ENCODE measurements at regions not wholly inside any gene's neighbourhood (a gene's known extent, or its start where the extent isn't known, plus 50 kb on each side); places are given as distances from the start of the nearest gene placed in this dataset.
"Not testable (repeated sequence)": the region's sequence is repeated elsewhere in the genome, so short reads cannot be mapped to it uniquely, and the experiment has no call there.

DNA sequence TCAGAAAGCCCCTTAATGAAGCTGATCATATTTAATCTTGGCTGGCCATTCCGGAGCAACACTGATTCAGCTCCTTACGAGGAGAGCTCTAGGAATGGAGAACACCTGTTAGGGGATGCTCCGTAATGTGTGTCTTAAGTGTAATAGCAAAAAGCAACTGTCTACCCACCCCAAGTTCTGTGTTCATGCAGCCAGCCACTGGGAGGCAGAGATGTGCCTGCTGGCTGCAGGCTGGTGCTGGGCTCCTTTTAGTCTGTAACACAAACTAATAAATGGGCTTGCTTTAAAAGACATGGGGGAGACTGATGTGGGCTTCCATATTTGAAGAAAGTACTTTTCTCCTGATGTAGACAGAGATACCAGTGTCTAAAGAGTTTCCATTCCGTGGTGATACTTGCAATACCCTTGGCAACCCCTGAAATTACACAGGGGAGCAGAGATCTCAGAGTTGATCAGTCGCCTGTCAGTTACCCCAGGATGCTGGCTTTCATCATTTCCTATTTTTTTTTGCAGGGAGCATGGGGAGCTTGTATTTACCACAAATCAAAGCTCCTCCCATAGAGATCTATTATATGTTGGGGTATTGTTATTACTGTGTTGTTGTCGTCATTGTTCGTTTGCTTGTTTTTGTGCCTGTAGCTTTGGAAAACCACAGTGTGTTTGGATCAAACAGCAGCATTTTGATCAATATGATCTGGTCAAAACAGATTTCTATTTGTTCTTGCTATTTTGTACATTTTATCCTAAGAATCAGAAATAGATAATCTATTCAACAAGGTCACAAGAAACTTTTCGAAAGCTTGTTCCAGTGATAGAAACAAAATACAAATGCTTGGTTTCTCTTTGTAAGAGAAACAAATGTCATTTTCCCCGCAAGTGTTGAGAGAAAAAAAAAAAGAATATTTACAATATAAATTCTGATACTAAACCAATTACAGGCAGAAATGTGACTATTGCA, 65.8 kb downstream of the MTX3 start:
- H3K4me1 Mint-ChIP-seq, result no peaks in the 10 kb centered on the region
- H3K4me3 Mint-ChIP-seq, result no peak overlapping the region
- peaks cover 4 to 14% of the 10 kb centered on the region in 2 donors for H3K27me3 Mint-ChIP-seq
- DNase-seq (no peak), ATAC-seq (replicated peaks) (no peak)
- H3K36me3 Mint-ChIP-seq, result no peaks in the 10 kb centered on the region
- no peak overlapping the region for H3K27ac Mint-ChIP-seq
- H3K9me3 Mint-ChIP-seq, result peaks cover 9 to 11% of the 10 kb centered on the region in 2 donors

DNA sequence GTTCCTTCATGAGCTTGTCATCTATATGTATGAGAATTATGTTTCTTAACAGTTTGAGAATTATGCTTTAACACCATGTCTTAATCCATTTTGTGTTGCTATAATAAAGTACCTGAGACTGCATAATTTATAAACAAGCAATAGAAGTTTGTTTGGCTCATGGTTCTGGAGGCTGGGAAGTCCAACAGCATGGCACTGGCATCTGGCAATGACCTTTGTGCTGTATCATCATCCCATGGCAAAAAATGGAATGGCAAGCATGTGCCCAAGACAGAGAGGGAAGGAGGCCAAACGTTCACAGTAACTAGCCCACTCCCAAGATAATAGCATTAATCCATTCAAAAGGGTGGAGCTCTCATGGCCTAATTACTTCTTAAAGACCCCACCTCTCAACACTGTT, 67.6 kb downstream of the MTX3 start:
- Mint-ChIP-seq H3K9me3 (peaks cover 13 to 15% of the 10 kb centered on the region in 2 donors), H3K27ac (no peak overlapping the region), H3K27me3 (peaks cover 4 to 14% of the 10 kb centered on the region in 2 donors), H3K4me3 (no peak overlapping the region), H3K36me3 (no peaks in the 10 kb centered on the region), H3K4me1 (no peaks in the 10 kb centered on the region)
- ATAC-seq (replicated peaks) (no peak), DNase-seq (no peak)

DNA sequence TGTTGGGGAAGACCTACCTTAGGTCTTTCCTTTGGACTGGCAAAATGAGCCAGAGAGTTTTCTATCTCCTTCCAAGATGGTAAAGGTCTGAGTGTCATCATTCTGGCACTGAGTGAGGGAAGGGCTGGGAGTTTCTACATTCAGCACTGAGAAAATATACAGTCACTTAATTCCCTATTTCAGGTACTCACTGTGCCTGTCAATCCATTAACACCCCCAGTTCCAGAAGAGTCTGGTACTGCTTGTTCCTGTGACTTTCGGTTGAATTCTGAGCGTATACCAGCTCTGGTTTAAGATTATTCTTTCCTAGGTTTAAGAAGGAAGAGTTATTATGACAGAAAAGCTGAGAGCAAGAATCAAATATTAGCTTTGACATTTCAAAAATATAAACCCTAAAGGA, 68.4 kb downstream of the MTX3 start:
- no peak for ATAC-seq (replicated peaks)
- no peak overlapping the region for H3K4me3 Mint-ChIP-seq
- no peak for DNase-seq
- H3K4me1 Mint-ChIP-seq, result no peaks in the 10 kb centered on the region
- H3K27ac Mint-ChIP-seq, result no peak overlapping the region
- peaks cover 4 to 14% of the 10 kb centered on the region in 2 donors for H3K27me3 Mint-ChIP-seq
- peaks cover 17 to 18% of the 10 kb centered on the region in 2 donors for H3K9me3 Mint-ChIP-seq
- H3K36me3 Mint-ChIP-seq, result peaks cover 0 to 2% of the 10 kb centered on the region in 2 donors

DNA sequence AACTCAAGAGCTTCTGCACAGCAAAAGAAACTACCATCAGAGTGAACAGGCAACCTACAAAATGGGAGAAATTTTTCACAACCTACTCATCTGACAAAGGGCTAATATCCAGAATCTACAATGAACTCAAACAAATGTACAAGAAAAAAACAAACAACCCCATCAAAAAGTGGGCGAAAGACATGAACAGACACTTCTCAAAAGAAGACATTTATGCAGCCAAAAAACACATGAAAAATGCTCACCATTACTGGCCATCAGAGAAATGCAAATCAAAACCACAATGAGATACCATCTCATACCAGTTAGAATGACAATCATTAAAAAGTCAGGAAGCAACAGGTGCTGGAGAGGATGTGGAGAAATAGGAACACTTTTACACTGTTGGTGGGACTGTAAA, 83.6 kb downstream of the MTX3 start:
- not testable (repeated sequence) for H3K27ac Mint-ChIP-seq; H3K4me1 Mint-ChIP-seq; H3K4me3 Mint-ChIP-seq; DNase-seq; H3K36me3 Mint-ChIP-seq; H3K27me3 Mint-ChIP-seq; H3K9me3 Mint-ChIP-seq; ATAC-seq (replicated peaks)

DNA sequence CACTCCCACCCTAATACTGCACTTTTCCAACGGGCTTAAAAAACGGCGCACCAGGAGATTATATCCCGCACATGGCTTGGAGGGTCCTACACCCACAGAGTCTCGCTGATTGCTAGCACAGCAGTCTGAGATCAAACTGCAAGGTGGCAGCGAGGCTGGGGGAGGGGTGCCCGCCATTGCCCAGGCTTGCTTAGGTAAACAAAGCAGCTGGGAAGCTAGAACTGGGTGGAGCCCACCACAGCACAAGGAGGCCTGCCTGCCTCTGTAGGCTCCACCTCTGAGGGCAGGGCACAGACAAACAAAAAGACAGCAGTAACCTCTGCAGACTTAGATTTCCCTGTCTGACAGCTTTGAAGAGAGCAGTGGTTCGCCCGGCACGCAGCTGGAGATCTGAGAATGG, 88.5 kb downstream of the MTX3 start:
- H3K36me3 Mint-ChIP-seq; DNase-seq; H3K27ac Mint-ChIP-seq; H3K4me1 Mint-ChIP-seq; H3K4me3 Mint-ChIP-seq; ATAC-seq (replicated peaks): not testable (repeated sequence)
- Mint-ChIP-seq H3K9me3 (peaks cover 0 to 10% of the 10 kb centered on the region in 2 donors), H3K27me3 (peaks cover 10 to 15% of the 10 kb centered on the region in 2 donors)

DNA sequence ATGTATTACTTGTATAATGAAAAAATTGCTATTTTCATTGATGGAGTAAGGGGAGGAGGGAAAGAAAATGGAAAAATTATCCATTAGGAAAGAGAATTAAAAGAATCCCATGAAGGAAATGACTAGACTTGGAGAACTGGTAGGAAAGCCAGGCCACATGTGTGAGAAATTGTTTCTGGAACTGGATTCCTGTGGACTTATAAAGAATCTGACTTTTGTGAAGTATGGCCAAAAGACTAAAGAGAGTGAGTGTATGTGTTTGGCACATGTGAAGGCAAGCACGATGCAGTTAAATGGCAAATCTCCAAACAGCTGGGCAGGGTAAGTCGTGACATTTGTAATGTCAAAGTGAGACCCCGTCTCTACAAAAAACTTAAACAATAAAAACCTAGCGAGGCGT, 89.4 kb downstream of the MTX3 start:
- ATAC-seq (replicated peaks), result no peak

DNA sequence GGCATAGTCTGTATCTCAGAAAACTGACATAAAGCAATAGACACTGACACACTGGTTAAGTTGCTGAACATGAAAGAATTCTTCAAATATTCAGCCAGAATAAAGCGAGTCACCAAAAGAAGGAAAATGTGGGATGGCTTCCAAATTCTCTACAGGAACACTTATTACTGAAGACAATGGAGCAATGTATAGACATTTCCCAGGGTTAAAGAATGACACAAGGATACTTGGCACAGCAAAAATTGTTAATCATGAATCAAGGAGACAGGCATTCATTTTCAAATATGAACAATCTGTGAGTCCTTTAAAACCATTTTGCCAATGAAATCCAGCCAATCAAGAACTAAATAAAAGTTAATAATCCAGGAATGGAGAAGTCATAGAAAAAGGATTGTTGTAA, 92.5 kb downstream of the MTX3 start:
- H3K27ac Mint-ChIP-seq, result no peak overlapping the region
- no peaks in the 10 kb centered on the region for H3K4me1 Mint-ChIP-seq
- peaks cover 21 to 32% of the 10 kb centered on the region in 2 donors for H3K27me3 Mint-ChIP-seq
- peaks cover 0 to 8% of the 10 kb centered on the region in 2 donors for H3K9me3 Mint-ChIP-seq
- no peaks in the 10 kb centered on the region for H3K36me3 Mint-ChIP-seq
- no peak for DNase-seq
- H3K4me3 Mint-ChIP-seq, result no peak overlapping the region
- ATAC-seq (replicated peaks), result no peak

More for the DNA sequence above, 89.4 kb downstream of the MTX3 start:
- peaks cover 0 to 10% of the 10 kb centered on the region in 2 donors for H3K9me3 Mint-ChIP-seq
- no peaks in the 10 kb centered on the region for H3K36me3 Mint-ChIP-seq
- H3K4me1 Mint-ChIP-seq, result no peaks in the 10 kb centered on the region
- no peak for DNase-seq
- H3K4me3 Mint-ChIP-seq, result no peak overlapping the region
- H3K27ac Mint-ChIP-seq, result no peak overlapping the region
- peaks cover 14 to 21% of the 10 kb centered on the region in 2 donors for H3K27me3 Mint-ChIP-seq

DNA sequence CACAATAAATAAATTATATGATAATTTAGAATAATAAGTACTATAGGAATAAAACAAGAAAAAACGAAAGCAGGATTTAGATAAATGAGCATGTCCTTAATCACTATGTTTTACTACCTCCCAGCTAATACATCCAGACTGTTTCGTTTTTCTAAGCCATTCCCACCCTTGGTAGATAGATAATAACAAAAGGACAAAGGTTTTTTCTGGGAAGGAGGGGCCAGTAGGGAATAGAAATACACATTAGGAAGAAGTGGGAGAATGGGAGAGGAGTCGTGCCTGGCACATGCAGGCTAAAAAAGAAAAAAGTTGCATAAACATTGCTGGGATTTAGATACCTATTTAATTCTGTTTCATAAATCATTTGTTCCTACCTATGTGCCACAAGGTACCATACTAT, 97.1 kb downstream of the MTX3 start:
- Mint-ChIP-seq H3K9me3 (no peaks in the 10 kb centered on the region), H3K36me3 (no peaks in the 10 kb centered on the region), H3K4me3 (no peak overlapping the region), H3K27ac (no peak overlapping the region), H3K4me1 (peaks cover 0 to 3% of the 10 kb centered on the region in 2 donors), H3K27me3 (peaks cover 11 to 31% of the 10 kb centered on the region in 2 donors)
- ATAC-seq (replicated peaks) (no peak), DNase-seq (no peak)

DNA sequence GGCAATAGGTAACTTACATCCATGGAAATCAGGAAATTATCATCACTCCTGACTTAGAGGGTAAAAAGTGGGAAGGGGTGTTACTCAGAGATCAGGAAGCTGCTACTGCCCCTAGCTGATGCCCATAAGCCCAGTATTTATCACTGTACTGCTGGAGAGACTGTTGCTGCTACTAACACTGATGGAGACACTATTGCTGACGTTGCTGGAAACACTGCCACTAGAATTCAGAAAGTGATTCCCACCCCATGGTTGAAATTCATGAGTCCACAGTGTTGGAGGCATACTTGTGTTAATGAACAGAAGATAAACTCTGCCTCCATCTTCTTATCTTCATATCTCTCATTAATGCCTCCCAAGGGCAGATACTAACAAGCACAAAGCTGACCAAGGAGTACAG, 97.6 kb downstream of the MTX3 start:
- no peaks in the 10 kb centered on the region for H3K36me3 Mint-ChIP-seq
- H3K27ac Mint-ChIP-seq, result no peak overlapping the region
- no peaks in the 10 kb centered on the region for H3K9me3 Mint-ChIP-seq
- DNase-seq (no peak), ATAC-seq (replicated peaks) (no peak)
- peaks cover 11 to 27% of the 10 kb centered on the region in 2 donors for H3K27me3 Mint-ChIP-seq
- H3K4me1 Mint-ChIP-seq, result peaks cover 0 to 3% of the 10 kb centered on the region in 2 donors
- no peak overlapping the region for H3K4me3 Mint-ChIP-seq

DNA sequence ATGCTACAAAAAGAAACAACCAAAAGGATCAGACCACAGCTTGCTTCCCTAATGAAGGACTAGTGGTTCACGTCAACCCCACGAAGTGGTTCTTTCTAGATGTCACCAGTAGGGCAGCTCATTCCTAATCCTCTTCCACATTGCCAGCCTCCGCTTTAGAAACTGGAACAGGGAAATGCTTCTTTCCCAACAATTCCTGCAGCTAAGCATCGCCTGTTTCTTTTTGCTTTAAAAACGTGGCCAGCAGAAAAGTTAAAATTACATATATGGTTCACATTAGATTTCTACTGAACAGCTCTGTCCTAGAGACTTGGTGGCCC, 100.2 kb downstream of the MTX3 start:
- Mint-ChIP-seq H3K27ac (no peak overlapping the region), H3K36me3 (no peaks in the 10 kb centered on the region), H3K4me1 (peaks cover 17% of the 10 kb centered on the region in 2 donors), H3K4me3 (no peak overlapping the region), H3K27me3 (peaks cover 4 to 13% of the 10 kb centered on the region in 2 donors), H3K9me3 (no peaks in the 10 kb centered on the region)
- ATAC-seq (replicated peaks) (no peak), DNase-seq (no peak)

DNA sequence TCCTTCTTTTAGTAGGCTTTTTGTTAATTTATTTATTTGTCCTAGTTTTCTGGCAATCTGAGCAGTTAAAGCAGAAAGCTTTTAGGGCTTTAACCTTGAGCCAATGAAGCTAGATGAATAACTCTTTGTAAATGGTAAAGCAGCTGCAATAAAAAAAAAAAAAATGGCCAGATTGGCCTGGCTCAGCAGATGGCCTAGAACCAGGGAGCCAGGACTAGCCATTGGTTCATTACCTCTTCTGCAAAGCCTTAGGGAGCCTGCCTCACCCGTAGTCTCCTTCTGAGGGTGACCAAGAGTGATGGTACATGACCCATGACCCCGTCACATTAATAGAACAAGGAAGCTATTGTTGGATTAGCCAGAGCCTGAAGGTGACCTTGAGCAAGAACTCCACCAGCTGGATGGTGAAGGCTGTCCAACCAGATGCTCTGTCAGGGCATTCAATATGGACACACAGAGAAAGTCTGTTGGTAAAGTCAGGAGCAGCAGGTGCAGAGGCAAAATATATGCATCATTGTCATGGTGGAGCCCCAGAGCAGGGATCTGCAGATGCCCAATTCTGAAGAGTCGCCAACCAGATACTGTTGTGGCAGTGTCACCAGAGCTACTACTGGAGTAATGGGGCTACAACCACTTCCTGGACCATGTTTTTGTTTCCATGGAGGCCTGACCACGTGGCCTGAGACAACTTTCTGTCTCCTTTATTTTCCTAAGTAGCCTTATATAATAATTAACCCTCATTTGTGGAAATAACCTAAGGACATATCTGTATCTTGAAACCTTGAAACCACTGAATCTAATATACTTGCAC, 100.7 kb downstream of the MTX3 start:
- H3K27ac Mint-ChIP-seq, result no peak overlapping the region
- no peaks in the 10 kb centered on the region for H3K9me3 Mint-ChIP-seq
- peaks cover 0 to 7% of the 10 kb centered on the region in 2 donors for H3K27me3 Mint-ChIP-seq
- DNase-seq (no peak), ATAC-seq (replicated peaks) (no peak)
- no peaks in the 10 kb centered on the region for H3K36me3 Mint-ChIP-seq
- H3K4me1 Mint-ChIP-seq, result peaks cover 21 to 22% of the 10 kb centered on the region in 2 donors
- H3K4me3 Mint-ChIP-seq, result no peak overlapping the region

DNA sequence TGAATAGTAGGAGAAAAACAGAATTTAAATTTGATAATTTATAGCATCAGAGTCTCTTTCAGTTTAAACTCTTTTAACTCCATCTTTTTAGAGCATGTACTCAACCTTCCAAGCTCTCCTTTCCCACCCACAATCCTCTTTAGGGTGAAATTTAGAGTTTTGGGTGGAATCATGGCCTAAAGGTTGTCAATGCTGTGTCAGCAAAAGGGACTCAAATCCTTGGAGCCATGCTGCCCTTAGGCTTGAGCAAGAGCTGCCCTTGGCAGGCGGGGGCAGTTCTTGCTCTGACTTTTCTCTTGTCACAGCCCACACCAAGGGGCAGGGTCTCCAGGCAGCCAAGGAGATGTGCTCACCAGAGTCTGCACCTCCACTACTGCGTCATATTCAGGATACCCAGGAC, 102.4 kb downstream of the MTX3 start:
- Mint-ChIP-seq H3K4me3 (no peak overlapping the region), H3K4me1 (peaks cover 33 to 39% of the 10 kb centered on the region in 2 donors), H3K27me3 (peaks cover 0 to 5% of the 10 kb centered on the region in 2 donors), H3K36me3 (no peaks in the 10 kb centered on the region), H3K27ac (no peak overlapping the region), H3K9me3 (no peaks in the 10 kb centered on the region)
- DNase-seq, result no peak
- ATAC-seq (replicated peaks), result no peak

DNA sequence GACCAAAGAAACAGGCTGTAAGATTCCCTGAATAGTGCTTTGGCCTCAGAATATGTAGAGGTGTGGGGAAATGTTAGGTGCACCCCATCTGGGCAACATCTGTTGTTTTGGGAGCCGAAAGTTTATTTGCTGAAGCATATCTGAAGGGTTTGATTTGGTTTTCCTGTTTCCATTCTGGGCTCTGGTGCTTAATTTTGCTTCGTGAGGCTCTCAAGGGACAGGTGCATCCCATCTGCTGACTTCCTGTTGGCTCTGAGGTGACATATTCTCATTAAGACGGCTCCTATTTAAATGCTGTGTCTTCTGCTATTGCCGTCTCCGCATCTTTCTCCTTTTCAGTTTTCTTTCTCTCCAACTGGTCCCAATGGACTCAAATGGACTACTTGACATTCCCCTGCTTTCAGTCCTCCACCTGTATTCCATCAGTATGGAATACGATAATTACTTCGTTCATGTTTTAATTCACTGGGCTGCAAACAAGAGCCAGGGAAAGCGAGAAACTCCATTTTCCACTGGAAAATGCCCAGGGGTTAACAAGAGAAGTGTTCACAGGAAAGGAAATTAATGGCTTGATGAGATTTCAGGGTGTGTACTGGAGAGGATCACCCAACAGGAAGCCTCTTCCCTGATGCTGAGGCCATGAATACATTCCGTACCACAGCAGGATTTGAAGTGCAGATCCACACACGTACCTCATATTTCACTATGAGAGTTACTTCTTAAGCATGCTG, 104.0 kb downstream of the MTX3 start:
- no peaks in the 10 kb centered on the region for H3K36me3 Mint-ChIP-seq
- DNase-seq (no peak), ATAC-seq (replicated peaks) (peak in 1 of 2 donors; percentile 36)
- peaks cover 33 to 43% of the 10 kb centered on the region in 2 donors for H3K4me1 Mint-ChIP-seq
- H3K9me3 Mint-ChIP-seq, result no peaks in the 10 kb centered on the region
- peaks cover 0 to under 1% of the 10 kb centered on the region in 2 donors for H3K27me3 Mint-ChIP-seq
- H3K4me3 Mint-ChIP-seq, result no peak overlapping the region
- H3K27ac Mint-ChIP-seq, result no peak overlapping the region

DNA sequence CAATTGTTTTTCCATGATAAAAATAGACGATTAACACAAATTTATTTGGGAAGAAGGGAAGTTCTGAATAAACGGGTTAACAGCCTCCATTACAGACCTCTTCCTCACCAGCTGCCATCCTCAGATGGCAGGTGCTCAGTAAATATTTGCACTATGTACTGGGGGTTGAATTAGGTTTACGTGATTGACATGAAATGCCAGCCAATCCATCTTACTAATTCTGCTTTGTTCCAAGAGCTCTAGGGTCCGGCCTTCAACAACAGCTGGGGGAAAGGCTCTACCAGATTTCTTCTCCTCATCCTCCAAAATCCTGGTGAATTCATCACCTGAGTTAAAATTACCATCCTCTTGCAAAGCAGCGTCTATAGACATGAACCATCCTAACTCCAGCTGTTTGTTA, 104.6 kb downstream of the MTX3 start:
- no peak for DNase-seq
- Mint-ChIP-seq H3K4me3 (no peak overlapping the region), H3K9me3 (no peaks in the 10 kb centered on the region), H3K27ac (no peak overlapping the region), H3K4me1 (peaks cover 33 to 43% of the 10 kb centered on the region in 2 donors), H3K36me3 (no peaks in the 10 kb centered on the region), H3K27me3 (no peaks in the 10 kb centered on the region)
- ATAC-seq (replicated peaks), result no peak

Measured in stimulated activated naive B cell treated with anti-CD40 and anti-IgM and Interleukin-4, amounts not matched to agents 10 μg/mL and 1 μg/mL and 100 μg/mL, for 72 hours (primary cell).